ENCODE measurements at regions not wholly inside any gene's neighbourhood (a gene's known extent, or its start where the extent isn't known, plus 50 kb on each side); places are given as distances from the start of the nearest gene placed in this dataset.

DNA sequence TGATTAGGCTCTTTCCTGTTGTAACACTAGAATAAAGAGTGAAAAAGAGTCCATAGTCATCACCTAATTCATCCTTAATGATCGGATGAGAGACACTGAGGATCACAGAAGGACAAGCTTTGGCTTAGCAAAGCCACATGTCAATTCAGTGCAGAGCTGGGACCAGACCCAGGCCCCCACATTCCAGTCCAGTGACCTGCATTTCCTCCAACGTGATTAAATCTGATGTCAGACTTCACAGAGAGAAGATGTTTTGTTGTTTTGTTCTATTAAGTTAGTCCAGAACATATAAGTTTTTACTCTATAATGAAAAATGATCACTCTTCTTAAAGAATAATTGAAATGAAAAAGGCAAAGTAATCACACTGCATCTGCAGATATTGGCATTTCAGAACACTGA lies 377.9 kb upstream of the PAPPA start:
- TF ChIP-seq, protein P1, sequence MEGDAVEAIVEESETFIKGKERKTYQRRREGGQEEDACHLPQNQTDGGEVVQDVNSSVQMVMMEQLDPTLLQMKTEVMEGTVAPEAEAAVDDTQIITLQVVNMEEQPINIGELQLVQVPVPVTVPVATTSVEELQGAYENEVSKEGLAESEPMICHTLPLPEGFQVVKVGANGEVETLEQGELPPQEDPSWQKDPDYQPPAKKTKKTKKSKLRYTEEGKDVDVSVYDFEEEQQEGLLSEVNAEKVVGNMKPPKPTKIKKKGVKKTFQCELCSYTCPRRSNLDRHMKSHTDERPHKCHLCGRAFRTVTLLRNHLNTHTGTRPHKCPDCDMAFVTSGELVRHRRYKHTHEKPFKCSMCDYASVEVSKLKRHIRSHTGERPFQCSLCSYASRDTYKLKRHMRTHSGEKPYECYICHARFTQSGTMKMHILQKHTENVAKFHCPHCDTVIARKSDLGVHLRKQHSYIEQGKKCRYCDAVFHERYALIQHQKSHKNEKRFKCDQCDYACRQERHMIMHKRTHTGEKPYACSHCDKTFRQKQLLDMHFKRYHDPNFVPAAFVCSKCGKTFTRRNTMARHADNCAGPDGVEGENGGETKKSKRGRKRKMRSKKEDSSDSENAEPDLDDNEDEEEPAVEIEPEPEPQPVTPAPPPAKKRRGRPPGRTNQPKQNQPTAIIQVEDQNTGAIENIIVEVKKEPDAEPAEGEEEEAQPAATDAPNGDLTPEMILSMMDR (IDR thresholded peaks at IDR 0.05; ENCODE audit: insufficient read depth, low read length, poor library complexity, severe bottlenecking) = no peak
- Histone ChIP-seq H3K27me3 (replicated peaks; ENCODE audit: control insufficient read depth, insufficient read depth, low read length) (no peaks in the 10 kb centered on the region), H3K36me3 (ENCODE audit: control insufficient read depth, insufficient read depth, low read length) (no peaks in the 10 kb centered on the region), H3K4me3 (replicated peaks; ENCODE audit: low read depth, low read length) (no peak overlapping the region)
- no peak for DNase-seq (ENCODE audit: extremely low read depth, insufficient read length)

DNA sequence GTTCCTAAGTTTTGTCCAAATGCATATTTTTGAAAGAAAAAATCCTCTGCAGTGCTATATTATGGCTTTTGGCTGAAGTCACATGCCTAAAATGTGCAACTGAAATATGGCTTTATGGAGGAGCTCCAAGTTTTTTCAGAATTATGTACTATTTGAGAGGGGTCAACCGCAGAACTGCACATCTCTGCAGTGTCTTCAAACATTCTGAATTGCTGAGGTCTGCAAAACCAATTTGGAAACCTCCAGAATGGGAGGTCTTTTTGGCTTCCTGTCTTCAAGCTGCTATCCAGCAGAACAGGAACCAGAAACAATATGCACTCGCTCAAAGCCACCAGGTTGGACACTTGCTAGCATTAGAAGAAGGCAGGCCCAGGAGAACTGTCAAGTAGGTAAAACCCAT lies 376.0 kb upstream of the PAPPA start:
- no peak for DNase-seq (ENCODE audit: extremely low read depth, insufficient read length)
- Histone ChIP-seq H3K27me3 (replicated peaks; ENCODE audit: control insufficient read depth, insufficient read depth, low read length) (no peaks in the 10 kb centered on the region), H3K36me3 (ENCODE audit: control insufficient read depth, insufficient read depth, low read length) (no peaks in the 10 kb centered on the region), H3K4me3 (replicated peaks; ENCODE audit: low read depth, low read length) (no peak overlapping the region)
- TF ChIP-seq, protein P1 (IDR thresholded peaks at IDR 0.05; ENCODE audit: insufficient read depth, low read length, poor library complexity, severe bottlenecking) = no peak

GRCh38 chr9:115781070-115781736 lies 372.4 kb upstream of the PAPPA start:
- TF ChIP-seq, protein P1 (IDR thresholded peaks at IDR 0.05; ENCODE audit: insufficient read depth, low read length, poor library complexity, severe bottlenecking) = no peak
- H3K36me3 ChIP-seq (ENCODE audit: control insufficient read depth, insufficient read depth, low read length) = no peaks in the 10 kb centered on the region
- no peak overlapping the region for H3K4me3 ChIP-seq (replicated peaks; ENCODE audit: low read depth, low read length)
- no peaks in the 10 kb centered on the region for H3K27me3 ChIP-seq (replicated peaks; ENCODE audit: control insufficient read depth, insufficient read depth, low read length)
- DNase-seq (ENCODE audit: extremely low read depth, insufficient read length) = no peak

GRCh38 chr9:115786321-115786720 lies 367.3 kb upstream of the PAPPA start:
- H3K4me3 ChIP-seq (replicated peaks; ENCODE audit: low read depth, low read length) = no peak overlapping the region
- TF ChIP-seq, protein P1 (IDR thresholded peaks at IDR 0.05; ENCODE audit: insufficient read depth, low read length, poor library complexity, severe bottlenecking) = no peak
- no peaks in the 10 kb centered on the region for H3K36me3 ChIP-seq (ENCODE audit: control insufficient read depth, insufficient read depth, low read length)
- H3K27me3 ChIP-seq (replicated peaks; ENCODE audit: control insufficient read depth, insufficient read depth, low read length) = no peaks in the 10 kb centered on the region
- no peak for DNase-seq (ENCODE audit: extremely low read depth, insufficient read length)

DNA sequence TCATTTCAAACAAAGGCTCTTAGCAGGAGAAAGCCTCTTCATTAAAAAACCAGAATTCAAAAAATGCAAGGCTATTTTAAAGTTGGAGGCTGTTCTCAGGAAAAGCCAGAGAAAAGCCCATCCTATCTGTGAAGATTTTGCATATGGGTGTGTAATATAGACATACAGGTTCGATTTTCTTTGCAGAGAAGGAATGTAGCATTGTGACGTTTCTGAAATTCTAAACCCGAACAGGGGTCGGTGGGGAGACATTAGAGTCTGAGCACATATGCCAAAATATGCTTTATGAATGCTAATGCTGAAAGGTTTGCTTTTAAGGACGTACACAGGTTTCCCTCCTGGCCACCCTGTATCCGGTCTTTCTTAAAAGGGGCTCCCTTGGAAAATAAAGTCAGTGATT lies 363.1 kb upstream of the PAPPA start:
- Histone ChIP-seq H3K36me3 (ENCODE audit: control insufficient read depth, insufficient read depth, low read length) (no peaks in the 10 kb centered on the region), H3K4me3 (replicated peaks; ENCODE audit: low read depth, low read length) (no peak overlapping the region), H3K27me3 (replicated peaks; ENCODE audit: control insufficient read depth, insufficient read depth, low read length) (no peaks in the 10 kb centered on the region)
- TF ChIP-seq, protein P1 (IDR thresholded peaks at IDR 0.05; ENCODE audit: insufficient read depth, low read length, poor library complexity, severe bottlenecking) = no peak
- no peak for DNase-seq (ENCODE audit: extremely low read depth, insufficient read length)

All from GM06990 (cell line).